NCI-H1048 (cell line): ENCODE measurements at regions not wholly inside any gene's neighbourhood (a gene's known extent, or its start where the extent isn't known, plus 50 kb on each side); places are given as distances from the start of the nearest gene placed in this dataset.

ENCODE experiments used
- DNase-seq: peaks from one replicate; lab custom pipeline; 2025; lab: John Stamatoyannopoulos, UW

GRCh38 chr2:67241453-67241852 is 155.7 kb upstream of the ETAA1 start:
- DNase-seq, result no peak

DNA sequence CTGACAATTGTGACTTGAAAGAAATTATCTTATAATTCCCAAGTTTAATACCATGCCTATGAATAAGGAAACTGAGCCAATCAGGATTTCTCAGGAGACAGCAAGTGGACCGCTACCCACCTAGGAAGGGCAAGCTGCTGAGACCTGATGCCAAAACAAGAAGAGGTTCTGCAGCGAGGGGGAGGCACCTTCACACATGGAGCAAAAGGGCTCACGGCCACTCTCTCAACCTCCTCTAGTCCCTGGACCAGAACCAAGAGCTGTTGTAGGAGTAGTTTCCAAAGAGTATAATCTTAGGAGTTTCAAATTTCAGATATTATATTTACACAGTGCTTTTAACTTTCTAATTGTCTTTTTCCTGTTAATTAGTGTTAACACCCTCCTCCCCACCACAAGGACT is 154.7 kb upstream of the ETAA1 start:
- DNase-seq, result no peak

- DNase-seq, result no peak
Observed at GRCh38 chr2:67243919-67244318, 153.2 kb upstream of the ETAA1 start.

DNA sequence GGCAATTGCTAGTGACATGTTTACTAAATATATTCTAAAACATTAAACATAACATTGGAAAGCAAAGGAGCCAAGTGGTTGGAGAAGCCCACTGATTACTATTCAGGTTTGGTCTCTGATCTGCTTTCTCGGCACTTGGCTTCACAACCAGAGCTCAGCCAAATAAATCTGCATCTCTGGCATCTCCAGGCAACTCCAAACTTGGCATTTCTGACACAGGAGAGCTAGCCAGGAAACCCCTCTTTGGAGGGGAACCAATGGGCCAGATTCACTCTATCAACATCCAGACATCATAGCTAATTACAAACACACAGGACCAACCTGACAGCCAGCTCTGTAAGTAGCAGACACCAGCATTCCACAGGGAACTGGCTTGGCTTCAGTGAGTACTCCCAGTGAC is 150.3 kb upstream of the ETAA1 start:
- no peak for DNase-seq

DNA sequence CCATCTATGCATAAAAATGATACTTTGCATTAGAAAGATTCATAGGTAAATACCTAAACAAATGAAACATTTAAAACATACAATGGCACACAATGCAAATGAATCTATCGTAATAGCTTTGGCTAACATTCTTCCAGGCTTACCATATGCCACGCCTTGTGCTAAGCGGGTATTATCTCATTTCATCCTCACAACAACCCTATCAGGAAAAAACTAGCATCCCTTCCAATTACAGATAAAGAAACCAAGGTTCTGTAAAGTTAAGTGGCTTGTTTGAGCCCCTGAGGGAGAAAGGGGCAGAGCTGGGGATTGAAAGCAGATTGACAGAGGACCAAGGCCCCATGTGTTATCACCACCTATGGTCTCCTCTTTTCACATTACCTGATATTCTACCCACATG is 145.4 kb upstream of the ETAA1 start:
- no peak for DNase-seq

DNA sequence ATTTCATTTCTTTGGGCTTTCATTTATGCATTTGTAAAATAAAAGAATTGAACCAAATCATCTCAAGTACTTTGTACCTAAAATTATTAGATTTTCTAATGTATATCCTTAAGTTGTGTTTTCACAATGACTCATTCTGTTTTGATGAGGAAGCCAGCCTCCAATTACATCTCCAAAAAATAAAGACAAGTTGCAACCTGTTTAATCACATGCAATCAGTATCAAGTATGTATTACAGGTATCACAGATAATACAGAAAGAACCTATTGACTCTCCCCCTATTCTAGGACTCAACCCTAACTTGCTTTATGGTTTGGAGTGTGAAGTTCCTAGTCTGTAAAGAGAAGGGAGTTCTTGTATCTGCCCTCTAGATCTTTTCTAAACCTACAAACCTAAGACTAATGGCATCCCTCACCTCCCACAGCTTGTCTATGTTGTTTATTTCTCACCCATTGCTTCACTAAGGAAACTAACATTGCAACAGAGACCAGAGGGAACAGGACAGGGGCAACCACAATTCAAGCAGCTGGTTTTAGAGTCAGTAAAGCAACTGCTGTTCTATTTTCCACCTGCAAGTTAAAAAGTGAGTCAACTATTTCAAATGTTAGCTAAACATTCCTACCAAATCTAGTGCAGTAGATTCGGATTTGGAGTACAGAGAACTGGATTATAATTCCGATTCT is 141.1 kb upstream of the ETAA1 start:
- no peak for DNase-seq

- no peak for DNase-seq
Observed at GRCh38 chr2:67256892-67257291, 140.2 kb upstream of the ETAA1 start.

- no peak for DNase-seq
Observed at GRCh38 chr2:67258122-67258521, 139.0 kb upstream of the ETAA1 start.

GRCh38 chr2:67258831-67259230 is 138.3 kb upstream of the ETAA1 start:
- DNase-seq, result no peak

- DNase-seq, result no peak
Observed at GRCh38 chr2:67259556-67260342, 137.4 kb upstream of the ETAA1 start.

DNA sequence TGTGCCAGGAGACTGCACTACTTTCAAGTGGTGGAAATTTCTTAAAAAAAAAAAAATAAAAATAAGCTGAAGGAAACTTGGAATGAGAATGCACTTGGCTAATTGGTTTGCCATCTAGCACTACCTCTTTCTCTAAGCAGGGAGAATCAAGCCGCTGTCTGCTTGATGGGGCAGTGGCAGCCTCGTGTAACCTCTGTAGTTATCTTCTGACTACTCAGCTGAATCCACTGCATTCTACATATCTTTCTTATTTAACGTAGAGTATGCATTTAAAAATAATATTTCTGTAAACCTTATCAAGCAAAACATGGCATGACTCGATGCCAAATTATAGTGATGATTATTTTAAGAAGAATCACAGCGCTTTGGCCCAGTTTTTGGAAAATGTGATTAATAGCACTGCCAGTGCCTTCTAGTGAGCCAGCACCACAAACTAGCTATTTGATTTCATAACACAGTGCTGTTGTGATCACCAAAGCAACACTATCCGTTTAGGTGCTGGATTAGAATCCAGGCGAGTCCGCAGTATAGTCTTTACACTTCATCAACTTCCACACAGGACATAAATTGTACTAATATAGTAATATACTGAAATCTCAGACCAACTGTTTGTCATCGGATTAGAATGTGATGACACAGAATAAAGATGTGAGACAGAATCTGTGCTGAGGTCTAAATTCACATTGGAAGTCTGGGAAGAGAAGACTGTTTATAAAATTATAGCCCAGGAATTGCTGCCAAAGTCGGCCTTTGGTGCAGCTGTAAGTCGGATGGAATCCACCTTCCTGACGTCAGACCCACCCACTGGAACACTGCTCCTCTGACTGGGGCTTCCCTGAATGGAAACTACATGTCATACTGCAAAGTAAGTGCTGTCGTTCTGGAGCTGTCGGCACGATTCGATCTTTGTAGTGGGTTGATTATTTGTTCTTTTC is 136.5 kb upstream of the ETAA1 start:
- no peak for DNase-seq

DNA sequence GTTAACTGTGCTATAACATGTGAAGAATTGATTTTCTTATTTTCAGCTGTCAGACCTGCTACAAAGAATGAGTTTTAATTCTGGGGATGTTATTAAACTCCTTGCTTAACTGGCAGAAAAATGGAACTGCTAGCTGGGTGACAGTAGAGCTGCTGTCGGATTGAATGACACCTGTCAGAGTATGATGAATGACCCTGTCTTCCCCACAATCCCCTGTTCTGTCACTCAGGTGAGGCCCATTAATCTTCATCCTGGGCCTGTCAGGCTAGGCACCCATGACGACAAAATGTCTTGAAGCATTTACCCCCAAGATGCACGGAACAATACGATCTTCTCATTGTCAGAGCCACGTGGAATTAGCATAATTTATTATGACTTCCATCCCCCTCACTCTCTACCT is 129.9 kb upstream of the ETAA1 start:
- DNase-seq, result no peak

- DNase-seq, result no peak
Observed at GRCh38 chr2:67268797-67269196, 128.3 kb upstream of the ETAA1 start.

GRCh38 chr2:67272195-67272594 is 124.9 kb upstream of the ETAA1 start:
- no peak for DNase-seq

DNA sequence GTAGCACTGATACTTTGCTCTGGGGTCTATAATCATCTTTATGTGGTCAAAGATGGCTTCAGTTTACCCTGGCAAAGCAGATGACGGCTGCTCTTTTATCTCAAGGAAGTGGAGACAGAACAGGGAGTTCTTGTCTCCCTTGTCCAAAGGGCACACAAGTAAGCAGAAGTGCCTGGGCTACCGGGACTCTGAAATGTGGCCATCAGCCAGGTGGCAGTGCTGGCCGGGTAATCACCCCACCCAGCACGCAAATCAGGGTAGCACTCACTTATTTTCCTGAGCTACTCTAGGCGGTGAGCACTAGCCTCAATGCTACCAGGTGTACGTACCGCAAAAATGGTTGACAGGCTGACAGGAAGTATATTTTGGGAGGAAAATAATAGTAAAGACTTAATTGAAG is 119.7 kb upstream of the ETAA1 start:
- DNase-seq, result no peak

GRCh38 chr2:67281101-67281500 is 116.0 kb upstream of the ETAA1 start:
- DNase-seq, result no peak

- DNase-seq, result no peak
Observed at GRCh38 chr2:67283641-67284040, 113.5 kb upstream of the ETAA1 start.

DNA sequence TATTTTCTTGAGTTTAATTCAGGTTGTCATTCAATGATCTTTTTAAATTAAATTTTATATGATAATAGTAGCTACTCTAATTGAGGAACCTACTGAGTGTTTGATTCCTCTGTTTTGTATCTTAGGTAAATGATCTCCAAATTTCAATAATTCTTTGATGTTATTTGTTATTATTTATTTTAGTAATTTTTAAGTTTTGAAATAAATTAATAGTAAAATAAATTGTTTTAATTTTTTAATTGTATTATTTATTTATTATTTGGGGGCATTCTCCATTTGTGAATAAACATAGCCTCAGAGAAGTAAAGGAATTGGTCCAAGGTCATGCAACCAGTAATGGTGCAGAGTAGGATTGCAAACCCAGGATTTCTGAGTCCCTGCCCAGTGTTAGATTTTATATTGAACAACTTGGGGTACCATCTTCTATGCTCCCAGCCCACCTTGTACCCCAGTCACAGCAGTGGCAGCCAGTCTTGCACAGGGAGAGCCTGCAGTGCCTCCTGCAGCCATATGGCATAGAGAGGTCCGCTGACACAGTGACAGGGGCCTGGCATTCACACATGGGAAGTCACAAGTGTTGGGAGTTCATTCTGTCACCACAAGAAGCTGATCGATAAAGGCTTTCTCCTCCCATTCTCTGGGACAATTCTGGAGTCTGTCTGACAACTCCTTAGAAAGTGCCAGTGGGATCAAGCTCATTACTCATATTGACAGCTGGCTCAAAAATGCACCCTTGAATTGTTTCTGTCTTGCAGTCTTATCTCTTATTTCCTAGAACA is 110.0 kb upstream of the ETAA1 start:
- DNase-seq, result no peak

GRCh38 chr2:67289271-67289670 is 107.9 kb upstream of the ETAA1 start:
- DNase-seq, result no peak

GRCh38 chr2:67289921-67290371 is 107.2 kb upstream of the ETAA1 start:
- no peak for DNase-seq

DNA sequence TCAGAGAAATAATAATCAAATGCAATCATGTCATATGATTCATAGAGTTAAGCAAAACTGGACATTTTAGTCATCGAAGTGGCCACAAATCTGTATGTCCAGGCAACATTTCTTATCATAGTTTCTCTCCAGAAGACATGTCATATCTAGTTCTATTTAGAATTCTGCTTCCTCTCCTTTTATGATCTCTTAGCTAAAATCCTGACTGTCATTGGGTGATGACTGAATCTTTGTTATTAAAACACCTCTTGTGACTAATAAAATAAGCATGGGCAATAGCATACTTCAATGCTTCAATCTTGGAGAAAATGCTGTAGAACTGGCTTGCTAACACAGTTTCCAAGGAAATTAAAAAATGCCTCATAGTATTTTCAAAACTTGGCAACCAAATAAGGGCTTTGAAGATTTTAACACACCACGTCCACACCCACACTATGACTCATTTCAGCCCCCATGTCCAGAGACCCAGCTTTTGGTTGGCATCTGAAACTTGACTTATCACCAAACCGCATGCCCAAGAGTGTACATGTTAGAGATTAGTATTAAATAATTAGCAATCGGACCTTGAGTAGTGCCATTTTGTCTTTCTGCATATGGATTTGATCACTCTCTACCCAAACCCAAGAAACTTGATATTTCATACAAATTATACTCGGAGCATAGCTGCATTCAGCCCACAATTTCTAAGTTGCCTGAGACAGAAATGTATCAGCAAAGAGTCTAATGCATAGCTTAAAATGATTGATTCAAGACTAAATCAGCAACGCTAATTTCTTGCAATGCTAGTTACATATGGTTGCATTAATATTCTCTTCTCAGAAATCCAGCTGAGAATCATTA is 106.5 kb upstream of the ETAA1 start:
- DNase-seq, result no peak
